ENCODE measurements at regions not wholly inside any gene's neighbourhood (a gene's known extent, or its start where the extent isn't known, plus 50 kb on each side); places are given as distances from the start of the nearest gene placed in this dataset.

- peak; percentile 17 for DNase-seq (ENCODE audit: low read depth)
These were observed 150.7 kb upstream of the FOXA2 start for GRCh38 chr20:22734946-22735647.

GRCh38 chr20:22740829-22741228 lies 156.5 kb upstream of the FOXA2 start:
- DNase-seq (ENCODE audit: low read depth): no peak

GRCh38 chr20:22744341-22745193 lies 160.2 kb upstream of the FOXA2 start:
- no peak for DNase-seq (ENCODE audit: low read depth)

- DNase-seq (ENCODE audit: low read depth): no peak
These were observed 160.8 kb upstream of the FOXA2 start for GRCh38 chr20:22745194-22745500.

GRCh38 chr20:22746957-22747356 lies 162.6 kb upstream of the FOXA2 start:
- DNase-seq (ENCODE audit: low read depth): no peak

GRCh38 chr20:22752324-22752723 lies 168.0 kb upstream of the FOXA2 start:
- DNase-seq (ENCODE audit: low read depth): no peak

GRCh38 chr20:22757424-22758183 lies 173.2 kb upstream of the FOXA2 start:
- no peak for DNase-seq (ENCODE audit: low read depth)

- no peak for DNase-seq (ENCODE audit: low read depth)
These were observed 174.4 kb upstream of the FOXA2 start for GRCh38 chr20:22758815-22759214.

GRCh38 chr20:22762576-22763256 lies 178.3 kb upstream of the FOXA2 start:
- no peak for DNase-seq (ENCODE audit: low read depth)

GRCh38 chr20:22763257-22763906 lies 179.0 kb upstream of the FOXA2 start:
- peak; percentile 14 for DNase-seq (ENCODE audit: low read depth)

GRCh38 chr20:22768266-22769178 lies 184.2 kb upstream of the FOXA2 start:
- DNase-seq (ENCODE audit: low read depth): no peak

- DNase-seq (ENCODE audit: low read depth): no peak
These were observed 185.9 kb upstream of the FOXA2 start for GRCh38 chr20:22770241-22770800.

GRCh38 chr20:22771706-22772105 lies 187.3 kb upstream of the FOXA2 start:
- DNase-seq (ENCODE audit: low read depth): no peak

- DNase-seq (ENCODE audit: low read depth): no peak
These were observed 189.0 kb upstream of the FOXA2 start for GRCh38 chr20:22773344-22773743.

- no peak for DNase-seq (ENCODE audit: low read depth)
These were observed 190.9 kb upstream of the FOXA2 start for GRCh38 chr20:22775256-22775655.

GRCh38 chr20:22775671-22776139 lies 191.3 kb upstream of the FOXA2 start:
- DNase-seq (ENCODE audit: low read depth): peak; percentile 70

- no peak for DNase-seq (ENCODE audit: low read depth)
These were observed 192.0 kb upstream of the FOXA2 start for GRCh38 chr20:22776369-22776768.

- DNase-seq (ENCODE audit: low read depth): no peak
These were observed 195.5 kb upstream of the FOXA2 start for GRCh38 chr20:22779878-22780277.

GRCh38 chr20:22781869-22782268 lies 197.5 kb upstream of the FOXA2 start:
- DNase-seq (ENCODE audit: low read depth): no peak

GRCh38 chr20:22789676-22790075 lies 205.3 kb upstream of the FOXA2 start:
- DNase-seq (ENCODE audit: low read depth): no peak

Data from ELR (cell line).